ENCODE measurements at regions not wholly inside any gene's neighbourhood (a gene's known extent, or its start where the extent isn't known, plus 50 kb on each side); places are given as distances from the start of the nearest gene placed in this dataset.
A peak's percentile ranks its signal among the peaks of the same experiment; 100 is the strongest.

GRCh38 chr2:217326238-217327022 lies 466.6 kb upstream of the TNP1 start (continued):
- no peak for TF ChIP-seq ZGPAT (CRISPR knock-in tag; IDR thresholded peaks at IDR 0.05)
- TF ChIP-seq CTCF (CRISPR knock-in tag; IDR thresholded peaks at IDR 0.05) = 0 out of 2 replicates have a peak, but pooled peaks have one; percentile 13
- TF ChIP-seq TCF7 (IDR thresholded peaks at IDR 0.05; ENCODE audit: low read depth) = peak; percentile 46; the same call in 1 of the 2 replicates
- TF ChIP-seq ISL2 (CRISPR knock-in tag; IDR thresholded peaks at IDR 0.05) = peak; percentile 34; the same call in 1 of the 2 replicates
- TF ChIP-seq TFE3 (CRISPR knock-in tag; IDR thresholded peaks at IDR 0.05) = peak; percentile 3; the same call in 1 of the 2 replicates
- TF ChIP-seq REPIN1 (CRISPR knock-in tag; IDR thresholded peaks at IDR 0.05; ENCODE audit: borderline replicate concordance, low read depth) = no peak
- TF ChIP-seq ZMYM4 (CRISPR knock-in tag; IDR thresholded peaks at IDR 0.05) = no peak
- TF ChIP-seq CEBPB (IDR thresholded peaks at IDR 0.05; ENCODE audit: borderline replicate concordance, low read depth, low read length) = peak; percentile 92
- 0 out of 2 replicates have a peak, but pooled peaks have one; percentile 11 for TF ChIP-seq SAP130 (CRISPR knock-in tag; IDR thresholded peaks at IDR 0.05; ENCODE audit: low read depth)
- TF ChIP-seq KLF11 (CRISPR knock-in tag; IDR thresholded peaks at IDR 0.05) = no peak
- 0 out of 2 replicates have a peak, but pooled peaks have one; percentile 13 for TF ChIP-seq AHDC1 (CRISPR knock-in tag; IDR thresholded peaks at IDR 0.05; ENCODE audit: borderline replicate concordance)
- TF ChIP-seq HMGA1 (CRISPR knock-in tag; conservative IDR thresholded peaks at IDR 0.05) = no peak
- no peak for TF ChIP-seq ZNF329 (CRISPR knock-in tag; IDR thresholded peaks at IDR 0.05; ENCODE audit: low read depth)
- TF ChIP-seq GATAD2A (CRISPR knock-in tag; IDR thresholded peaks at IDR 0.05) = peak; percentile 77
- no peak; the same call in 1 of the 2 replicates for TF ChIP-seq HDAC2 (CRISPR knock-in tag; IDR thresholded peaks at IDR 0.05)
